Testis (tissue), 2 donors: ENCODE measurements at regions not wholly inside any gene's neighbourhood (a gene's known extent, or its start where the extent isn't known, plus 50 kb on each side); places are given as distances from the start of the nearest gene placed in this dataset.

ENCODE experiments used
- CTCF ChIP-seq, 3 experiments: fragments of 450-650 bp in 2 of 3; fragments of 200-600 bp in 1 of 3; sonication (generic) in 1 of 3; IDR thresholded peaks; one replicate each; pipeline ENCODE4 v1.5.1; 2016 to 2019; ENCODE audit warnings: antibody characterized with exemption in 3 of 3, mild to moderate bottlenecking in 2 of 3, moderate library complexity in 1 of 3
- POLR2A ChIP-seq: fragments of 450-650 bp; IDR thresholded peaks from one replicate; pipeline ENCODE4 v1.6.1; 2017; ENCODE audit warnings: antibody characterized with exemption, mild to moderate bottlenecking, moderate library complexity

GRCh38 chr5:5042806-5043205 is 97.3 kb upstream of the ADAMTS16 start:
- TF ChIP-seq POLR2A: no peak
- no peak for TF ChIP-seq CTCF (IDR thresholded peaks at IDR 0.05)
